Coronary artery (tissue), 2 donors: ENCODE measurements at regions not wholly inside any gene's neighbourhood (a gene's known extent, or its start where the extent isn't known, plus 50 kb on each side); places are given as distances from the start of the nearest gene placed in this dataset.

Experiments used
- DNase-seq: peaks from one replicate; pipeline ENCODE4 v3.0.0-alpha.2; 2017; ENCODE audit warnings: low spot score
- H3K27ac ChIP-seq, 2 donors: fragments of 200-600 bp; sonication (generic); one replicate each; pipeline ENCODE4 v1.5.1; 2016 to 2019
- H3K4me3 ChIP-seq: fragments of 200-600 bp; sonication (generic); 2 replicates; pipeline ENCODE4 v1.5.1; 2016; ENCODE audit warnings: mild to moderate bottlenecking, moderate library complexity
- TF ChIP-seq, protein P1 (sequence below): fragments of 200-600 bp; sonication (generic); IDR thresholded peaks from one replicate; pipeline ENCODE4 v1.5.1; 2019; ENCODE audit warnings: antibody characterized with exemption

DNA sequence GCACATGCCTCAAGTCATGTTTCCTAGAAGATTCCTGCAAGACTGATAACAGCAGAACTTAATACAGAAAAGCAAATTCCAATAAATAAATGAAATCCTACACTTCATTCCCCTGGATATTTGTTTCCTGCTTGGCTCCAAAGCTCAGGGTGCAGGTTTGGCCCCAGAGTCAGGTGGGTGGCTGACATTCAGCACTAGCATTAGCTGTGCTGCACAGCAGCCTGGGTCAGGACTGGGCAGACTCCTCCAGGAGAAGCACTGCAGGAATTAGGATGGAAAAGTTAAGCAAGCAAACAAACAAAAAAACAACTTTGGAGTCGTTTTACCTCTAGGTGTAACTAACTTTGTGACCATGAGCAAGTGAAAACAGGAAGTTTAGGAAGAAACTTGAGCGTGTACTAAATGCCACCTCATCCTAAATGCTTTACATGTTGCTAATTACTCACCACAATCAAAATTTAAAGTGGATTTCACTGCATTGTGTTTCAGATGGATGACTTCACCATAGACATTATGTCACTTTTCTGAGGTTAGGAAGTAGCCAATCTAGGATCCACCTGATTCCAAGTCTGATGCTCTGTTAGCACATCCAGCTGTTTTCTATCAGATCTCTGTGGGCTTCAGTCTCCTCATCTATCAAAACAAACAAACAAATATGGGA is 239.4 kb downstream of the C7orf25 start:
- TF ChIP-seq, protein P1, sequence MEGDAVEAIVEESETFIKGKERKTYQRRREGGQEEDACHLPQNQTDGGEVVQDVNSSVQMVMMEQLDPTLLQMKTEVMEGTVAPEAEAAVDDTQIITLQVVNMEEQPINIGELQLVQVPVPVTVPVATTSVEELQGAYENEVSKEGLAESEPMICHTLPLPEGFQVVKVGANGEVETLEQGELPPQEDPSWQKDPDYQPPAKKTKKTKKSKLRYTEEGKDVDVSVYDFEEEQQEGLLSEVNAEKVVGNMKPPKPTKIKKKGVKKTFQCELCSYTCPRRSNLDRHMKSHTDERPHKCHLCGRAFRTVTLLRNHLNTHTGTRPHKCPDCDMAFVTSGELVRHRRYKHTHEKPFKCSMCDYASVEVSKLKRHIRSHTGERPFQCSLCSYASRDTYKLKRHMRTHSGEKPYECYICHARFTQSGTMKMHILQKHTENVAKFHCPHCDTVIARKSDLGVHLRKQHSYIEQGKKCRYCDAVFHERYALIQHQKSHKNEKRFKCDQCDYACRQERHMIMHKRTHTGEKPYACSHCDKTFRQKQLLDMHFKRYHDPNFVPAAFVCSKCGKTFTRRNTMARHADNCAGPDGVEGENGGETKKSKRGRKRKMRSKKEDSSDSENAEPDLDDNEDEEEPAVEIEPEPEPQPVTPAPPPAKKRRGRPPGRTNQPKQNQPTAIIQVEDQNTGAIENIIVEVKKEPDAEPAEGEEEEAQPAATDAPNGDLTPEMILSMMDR = no peak
- no peak overlapping the region for H3K4me3 ChIP-seq
- H3K27ac ChIP-seq = no peak overlapping the region
- DNase-seq = no peak

DNA sequence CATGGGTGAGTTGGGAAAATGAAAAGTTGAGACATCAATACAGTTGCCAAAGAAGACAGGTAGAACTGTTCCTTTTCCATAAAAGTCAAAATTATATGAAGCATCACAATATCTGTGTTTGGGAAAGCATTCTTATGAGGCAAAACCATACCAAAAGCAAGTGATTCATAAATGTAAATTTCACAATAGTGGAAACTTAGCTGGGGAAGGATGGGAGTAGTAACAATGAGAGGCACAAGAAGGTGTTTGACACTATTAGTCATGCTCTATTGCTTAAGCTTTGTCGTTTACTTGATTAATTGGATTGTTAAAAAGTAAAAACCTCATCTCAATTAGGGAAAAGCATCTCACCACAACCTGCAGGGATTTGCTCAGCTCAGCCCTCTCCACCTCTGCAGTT is 240.2 kb downstream of the C7orf25 start:
- Histone ChIP-seq H3K4me3 (no peak overlapping the region), H3K27ac (no peak overlapping the region)
- DNase-seq = no peak
- TF ChIP-seq, protein P1 = no peak

DNA sequence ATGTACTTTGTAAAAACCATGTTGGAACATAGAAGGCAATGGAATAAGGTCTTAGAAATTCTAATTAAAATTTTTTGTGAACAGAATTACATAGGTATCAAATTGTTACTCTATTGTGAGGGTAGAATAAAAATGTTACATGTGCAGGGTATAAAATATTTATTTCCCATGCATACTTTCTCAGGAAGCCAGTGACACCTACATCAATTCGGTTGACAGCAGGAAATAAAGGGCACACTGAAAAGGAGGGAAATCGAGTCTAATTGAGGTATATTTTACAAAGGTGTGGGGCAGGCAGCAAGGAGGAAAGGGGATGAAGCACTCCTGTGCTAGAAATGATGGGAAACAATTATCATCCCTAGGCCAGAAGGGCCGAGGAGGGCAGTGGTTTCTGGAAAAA is 244.9 kb downstream of the C7orf25 start:
- no peak for DNase-seq
- H3K4me3 ChIP-seq = no peak overlapping the region
- no peak overlapping the region for H3K27ac ChIP-seq
- TF ChIP-seq, protein P1 = no peak

DNA sequence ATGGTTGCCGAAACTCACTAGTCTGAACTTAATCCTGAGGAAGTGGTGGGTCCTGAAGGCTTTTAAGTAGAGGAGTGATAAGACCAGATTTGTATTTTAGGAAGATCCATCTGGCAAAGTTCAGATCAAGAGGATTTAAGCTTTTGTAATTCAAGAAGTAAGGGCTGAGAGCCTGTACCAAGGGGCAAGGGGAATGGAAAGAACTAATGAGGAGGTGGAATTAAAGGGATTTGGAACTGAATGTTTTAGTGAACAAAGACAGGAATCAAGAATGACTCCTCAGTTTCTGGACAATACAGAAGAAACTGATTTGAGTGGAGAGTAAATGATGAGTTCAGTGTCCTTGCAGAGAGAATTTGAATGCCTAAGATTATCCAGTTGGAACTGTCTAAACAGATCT is 249.0 kb downstream of the C7orf25 start:
- DNase-seq = no peak
- Histone ChIP-seq H3K27ac (no peak overlapping the region), H3K4me3 (no peak overlapping the region)
- TF ChIP-seq, protein P1 = no peak

DNA sequence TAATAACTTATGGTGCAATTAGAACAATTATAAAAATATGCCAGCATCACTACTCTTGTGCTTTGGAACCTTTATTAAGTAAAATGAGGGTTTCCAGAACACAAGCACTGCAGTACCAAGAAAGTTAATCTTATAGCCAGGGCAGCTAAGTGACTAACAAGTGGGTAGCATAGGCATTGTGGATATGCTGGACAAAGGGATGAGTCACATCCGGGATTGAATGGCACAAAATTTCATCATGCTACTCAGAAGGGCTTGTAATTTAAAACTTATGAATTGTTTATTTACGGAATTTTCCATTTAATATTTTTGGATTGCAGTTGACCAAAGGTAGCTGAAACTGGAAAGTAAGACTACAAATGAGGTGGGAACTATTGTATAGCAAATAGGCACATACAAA is 250.6 kb downstream of the C7orf25 start:
- H3K4me3 ChIP-seq = no peak overlapping the region
- no peak for DNase-seq
- TF ChIP-seq, protein P1 = no peak
- no peak overlapping the region for H3K27ac ChIP-seq

DNA sequence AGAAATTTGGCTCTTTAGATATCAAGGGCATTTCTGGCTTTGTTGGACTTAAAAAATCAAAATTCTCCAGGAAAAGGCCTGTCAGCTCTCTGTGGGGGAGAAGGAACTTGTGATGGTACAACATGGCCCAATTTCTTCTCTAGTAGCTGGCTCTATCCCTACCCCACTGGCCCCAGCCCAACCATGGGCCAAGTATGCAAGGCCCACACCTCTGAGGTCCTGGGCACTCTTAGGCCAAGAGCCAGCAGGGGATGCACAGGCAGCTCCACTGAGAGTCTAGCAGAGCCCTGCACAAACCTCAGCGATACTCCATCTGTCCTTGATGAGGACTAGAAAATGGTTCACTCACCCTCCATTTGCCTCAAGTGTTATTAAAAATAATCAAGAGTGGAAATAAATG is 261.2 kb downstream of the C7orf25 start:
- TF ChIP-seq, protein P1 = no peak
- Histone ChIP-seq H3K4me3 (no peak overlapping the region), H3K27ac (no peak overlapping the region)
- DNase-seq = no peak

DNA sequence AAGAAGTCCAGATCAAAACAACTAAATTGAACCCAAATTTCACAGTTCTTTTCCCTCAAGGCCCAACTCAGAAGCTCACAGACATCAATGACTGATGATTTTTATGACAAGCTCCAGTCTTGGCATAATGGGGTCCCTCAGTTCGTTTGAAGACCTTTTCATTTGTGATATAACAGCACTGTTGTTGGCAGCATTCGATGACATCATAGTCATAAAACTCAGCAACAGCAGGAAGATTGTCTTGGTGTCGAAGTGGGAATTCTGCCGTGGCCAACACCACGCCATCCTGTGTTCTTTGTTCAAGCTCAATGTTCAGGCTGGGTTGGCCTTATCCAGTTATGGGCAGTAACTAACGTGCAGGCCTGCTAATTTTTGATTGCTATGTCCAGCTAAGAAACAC is 261.7 kb downstream of the C7orf25 start:
- DNase-seq = no peak
- H3K27ac ChIP-seq = no peak overlapping the region
- TF ChIP-seq, protein P1 = no peak
- no peak overlapping the region for H3K4me3 ChIP-seq
